GM12891 (cell line): ENCODE measurements at regions not wholly inside any gene's neighbourhood (a gene's known extent, or its start where the extent isn't known, plus 50 kb on each side); places are given as distances from the start of the nearest gene placed in this dataset.

Experiments
- PAX5 ChIP-seq: IDR thresholded peaks from 2 replicates; pipeline ENCODE4 v1.6.1; 2011; ENCODE audit warnings: low read length, moderate library complexity, mild to moderate bottlenecking; ENCODE audit not compliant: insufficient read depth, severe bottlenecking
- POLR2A ChIP-seq: IDR thresholded peaks from 2 replicates; pipeline ENCODE4 v1.6.1; 2011; ENCODE audit warnings: low read depth, low read length, control low read depth
- POLR2AphosphoS5 ChIP-seq: IDR thresholded peaks from 2 replicates; pipeline ENCODE4 v1.6.1; 2011; ENCODE audit warnings: low read depth, low read length, control low read depth
- POU2F2 ChIP-seq: IDR thresholded peaks from 2 replicates; pipeline ENCODE4 v1.6.1; 2011; ENCODE audit warnings: low read depth, mild to moderate bottlenecking, control low read depth, low read length, moderate library complexity
- TAF1 ChIP-seq: IDR thresholded peaks from 2 replicates; pipeline ENCODE4 v1.6.1; 2011; ENCODE audit warnings: low read depth, low read length, control low read depth

DNA sequence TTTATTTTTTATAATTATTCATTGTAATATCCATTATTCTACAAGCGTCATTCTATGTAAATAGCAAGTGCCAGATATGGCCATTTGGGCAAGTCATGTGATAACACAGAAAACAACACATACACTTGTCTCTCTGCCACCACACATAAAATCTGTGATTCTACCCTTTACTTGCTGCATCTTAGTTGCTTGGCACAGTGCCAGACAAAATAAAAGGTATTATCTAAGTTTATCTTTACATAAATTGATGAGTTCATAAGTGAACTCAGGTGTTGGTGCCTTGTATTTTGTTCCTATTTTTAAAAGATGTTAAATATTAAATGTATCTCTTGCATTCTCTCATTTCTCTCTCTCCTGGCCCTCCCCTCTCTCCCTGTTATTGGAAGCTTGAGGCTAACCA lies 1458.7 kb downstream of the CDH11 start:
- no peak for TF ChIP-seq POLR2A
- no peak for TF ChIP-seq POU2F2
- no peak for TF ChIP-seq POLR2AphosphoS5
- TF ChIP-seq TAF1 = no peak
- no peak for TF ChIP-seq PAX5
